ENCODE measurements at regions not wholly inside any gene's neighbourhood (a gene's known extent, or its start where the extent isn't known, plus 50 kb on each side); places are given as distances from the start of the nearest gene placed in this dataset.

GRCh38 chr1:29695803-29696202, 459.5 kb downstream of the PTPRU start:
- H3K4me1 ChIP-seq (ENCODE audit: insufficient read depth, low read length): no peaks in the 10 kb centered on the region
- peaks cover 0 to 9% of the 10 kb centered on the region in 2 donors for H3K27me3 ChIP-seq (ENCODE audit: control insufficient read depth in 1 of 2, insufficient read depth in 2 of 2, low read length in 2 of 2)
- no peak overlapping the region for H3K9ac ChIP-seq (ENCODE audit: low read length)
- H3K9me3 ChIP-seq (ENCODE audit: low read length): peaks cover 10% of the 10 kb centered on the region
- H3K27ac ChIP-seq (ENCODE audit: low read depth, low read length): no peak overlapping the region
- H3K36me3 ChIP-seq (ENCODE audit: insufficient read depth, low read length): no peaks in the 10 kb centered on the region
- no peak overlapping the region for H3K4me3 ChIP-seq (ENCODE audit: low read depth in 1 of 2, low read length in 2 of 2)

- no peaks in the 10 kb centered on the region for H3K4me1 ChIP-seq (ENCODE audit: insufficient read depth, low read length)
- no peaks in the 10 kb centered on the region for H3K36me3 ChIP-seq (ENCODE audit: insufficient read depth, low read length)
- H3K27me3 ChIP-seq (ENCODE audit: control insufficient read depth in 1 of 2, insufficient read depth in 2 of 2, low read length in 2 of 2): peaks cover 0 to 9% of the 10 kb centered on the region in 2 donors
- H3K27ac ChIP-seq (ENCODE audit: low read depth, low read length): no peak overlapping the region
- H3K9ac ChIP-seq (ENCODE audit: low read length): no peak overlapping the region
- peaks cover 10% of the 10 kb centered on the region for H3K9me3 ChIP-seq (ENCODE audit: low read length)
- H3K4me3 ChIP-seq (ENCODE audit: low read depth in 1 of 2, low read length in 2 of 2): no peak overlapping the region
Observed at GRCh38 chr1:29695036-29695435, 458.7 kb downstream of the PTPRU start.

- H3K9me3 ChIP-seq (ENCODE audit: low read length): peaks cover 10% of the 10 kb centered on the region
- no peak overlapping the region for H3K27ac ChIP-seq (ENCODE audit: low read depth, low read length)
- no peaks in the 10 kb centered on the region for H3K36me3 ChIP-seq (ENCODE audit: insufficient read depth, low read length)
- H3K4me3 ChIP-seq (ENCODE audit: low read depth in 1 of 2, low read length in 2 of 2): no peak overlapping the region
- no peak overlapping the region for H3K9ac ChIP-seq (ENCODE audit: low read length)
- H3K27me3 ChIP-seq (ENCODE audit: control insufficient read depth in 1 of 2, insufficient read depth in 2 of 2, low read length in 2 of 2): peaks cover 0 to 9% of the 10 kb centered on the region in 2 donors
- H3K4me1 ChIP-seq (ENCODE audit: insufficient read depth, low read length): no peaks in the 10 kb centered on the region
Observed at GRCh38 chr1:29691499-29691898, 455.2 kb downstream of the PTPRU start.

- H3K4me3 ChIP-seq (ENCODE audit: low read depth in 1 of 2, low read length in 2 of 2): no peak overlapping the region
- H3K27me3 ChIP-seq (ENCODE audit: control insufficient read depth in 1 of 2, insufficient read depth in 2 of 2, low read length in 2 of 2): peaks cover 0 to 9% of the 10 kb centered on the region in 2 donors
Observed at GRCh38 chr1:29690156-29690555, 453.8 kb downstream of the PTPRU start.

GRCh38 chr1:29689372-29690030, 453.2 kb downstream of the PTPRU start:
- Histone ChIP-seq H3K4me1 (ENCODE audit: insufficient read depth, low read length) (no peaks in the 10 kb centered on the region), H3K9me3 (ENCODE audit: low read length) (peaks cover 10% of the 10 kb centered on the region), H3K27ac (ENCODE audit: low read depth, low read length) (no peak overlapping the region), H3K9ac (ENCODE audit: low read length) (no peak overlapping the region), H3K4me3 (ENCODE audit: low read depth in 1 of 2, low read length in 2 of 2) (no peak overlapping the region), H3K36me3 (ENCODE audit: insufficient read depth, low read length) (no peaks in the 10 kb centered on the region), H3K27me3 (ENCODE audit: control insufficient read depth in 1 of 2, insufficient read depth in 2 of 2, low read length in 2 of 2) (peaks cover 0 to 14% of the 10 kb centered on the region in 2 donors)

More at GRCh38 chr1:29690156-29690555, 453.8 kb downstream of the PTPRU start:
- H3K9me3 ChIP-seq (ENCODE audit: low read length): peaks cover 10% of the 10 kb centered on the region
- H3K9ac ChIP-seq (ENCODE audit: low read length): no peak overlapping the region
- no peaks in the 10 kb centered on the region for H3K36me3 ChIP-seq (ENCODE audit: insufficient read depth, low read length)
- H3K4me1 ChIP-seq (ENCODE audit: insufficient read depth, low read length): no peaks in the 10 kb centered on the region
- no peak overlapping the region for H3K27ac ChIP-seq (ENCODE audit: low read depth, low read length)

GRCh38 chr1:29688471-29689365, 452.4 kb downstream of the PTPRU start:
- Histone ChIP-seq H3K36me3 (ENCODE audit: insufficient read depth, low read length) (no peaks in the 10 kb centered on the region), H3K27ac (ENCODE audit: low read depth, low read length) (no peak overlapping the region), H3K4me1 (ENCODE audit: insufficient read depth, low read length) (no peaks in the 10 kb centered on the region), H3K9ac (ENCODE audit: low read length) (no peak overlapping the region), H3K9me3 (ENCODE audit: low read length) (peaks cover 4% of the 10 kb centered on the region), H3K4me3 (ENCODE audit: low read depth in 1 of 2, low read length in 2 of 2) (no peak overlapping the region), H3K27me3 (ENCODE audit: control insufficient read depth in 1 of 2, insufficient read depth in 2 of 2, low read length in 2 of 2) (peaks cover 0 to 19% of the 10 kb centered on the region in 2 donors)

- Histone ChIP-seq H3K4me3 (ENCODE audit: low read depth in 1 of 2, low read length in 2 of 2) (no peak overlapping the region), H3K27ac (ENCODE audit: low read depth, low read length) (no peak overlapping the region), H3K9ac (ENCODE audit: low read length) (no peak overlapping the region), H3K27me3 (ENCODE audit: control insufficient read depth in 1 of 2, insufficient read depth in 2 of 2, low read length in 2 of 2) (peaks cover 0 to 19% of the 10 kb centered on the region in 2 donors), H3K9me3 (ENCODE audit: low read length) (no peaks in the 10 kb centered on the region), H3K4me1 (ENCODE audit: insufficient read depth, low read length) (no peaks in the 10 kb centered on the region), H3K36me3 (ENCODE audit: insufficient read depth, low read length) (no peaks in the 10 kb centered on the region)
Observed at GRCh38 chr1:29687601-29688244, 451.4 kb downstream of the PTPRU start.

GRCh38 chr1:29687166-29687565, 450.8 kb downstream of the PTPRU start:
- Histone ChIP-seq H3K36me3 (ENCODE audit: insufficient read depth, low read length) (no peaks in the 10 kb centered on the region), H3K27me3 (ENCODE audit: control insufficient read depth in 1 of 2, insufficient read depth in 2 of 2, low read length in 2 of 2) (peaks cover 0 to 19% of the 10 kb centered on the region in 2 donors), H3K4me1 (ENCODE audit: insufficient read depth, low read length) (no peaks in the 10 kb centered on the region), H3K27ac (ENCODE audit: low read depth, low read length) (no peak overlapping the region), H3K9ac (ENCODE audit: low read length) (no peak overlapping the region), H3K4me3 (ENCODE audit: low read depth in 1 of 2, low read length in 2 of 2) (no peak overlapping the region), H3K9me3 (ENCODE audit: low read length) (no peaks in the 10 kb centered on the region)

GRCh38 chr1:29686012-29686930, 449.9 kb downstream of the PTPRU start:
- Histone ChIP-seq H3K4me1 (ENCODE audit: insufficient read depth, low read length) (no peaks in the 10 kb centered on the region), H3K9ac (ENCODE audit: low read length) (no peak overlapping the region), H3K27me3 (ENCODE audit: control insufficient read depth in 1 of 2, insufficient read depth in 2 of 2, low read length in 2 of 2) (peaks cover 0 to 19% of the 10 kb centered on the region in 2 donors), H3K9me3 (ENCODE audit: low read length) (no peaks in the 10 kb centered on the region), H3K27ac (ENCODE audit: low read depth, low read length) (no peak overlapping the region), H3K36me3 (ENCODE audit: insufficient read depth, low read length) (no peaks in the 10 kb centered on the region), H3K4me3 (ENCODE audit: low read depth in 1 of 2, low read length in 2 of 2) (no peak overlapping the region)

- H3K4me1 ChIP-seq (ENCODE audit: insufficient read depth, low read length): no peaks in the 10 kb centered on the region
- no peak overlapping the region for H3K4me3 ChIP-seq (ENCODE audit: low read depth in 1 of 2, low read length in 2 of 2)
- no peaks in the 10 kb centered on the region for H3K9me3 ChIP-seq (ENCODE audit: low read length)
- H3K27me3 ChIP-seq (ENCODE audit: control insufficient read depth in 1 of 2, insufficient read depth in 2 of 2, low read length in 2 of 2): peaks cover 0 to 19% of the 10 kb centered on the region in 2 donors
- no peak overlapping the region for H3K27ac ChIP-seq (ENCODE audit: low read depth, low read length)
- no peak overlapping the region for H3K9ac ChIP-seq (ENCODE audit: low read length)
- no peaks in the 10 kb centered on the region for H3K36me3 ChIP-seq (ENCODE audit: insufficient read depth, low read length)
Observed at GRCh38 chr1:29685387-29685786, 449.1 kb downstream of the PTPRU start.

All from muscle layer of colon (tissue), 2 donors.